ENCODE measurements at regions not wholly inside any gene's neighbourhood (a gene's known extent, or its start where the extent isn't known, plus 50 kb on each side); places are given as distances from the start of the nearest gene placed in this dataset.
"Not testable (repeated sequence)": the region's sequence is repeated elsewhere in the genome, so short reads cannot be mapped to it uniquely, and the experiment has no call there.

- Mint-ChIP-seq H3K4me3 (ENCODE audit: unreplicated experiment) (no peak overlapping the region), H3K27ac (ENCODE audit: unreplicated experiment) (no peak overlapping the region), H3K27me3 (ENCODE audit: unreplicated experiment) (peaks cover 7% of the 10 kb centered on the region), H3K9me3 (ENCODE audit: unreplicated experiment) (peaks cover 6% of the 10 kb centered on the region), H3K36me3 (ENCODE audit: unreplicated experiment) (no peaks in the 10 kb centered on the region), H3K4me1 (ENCODE audit: unreplicated experiment) (no peaks in the 10 kb centered on the region)
- no peak for TF ChIP-seq CTCF (IDR thresholded peaks at IDR 0.05)
- DNase-seq (ENCODE audit: extremely low spot score, unreplicated experiment) = no peak
Observed at GRCh38 chr6:85856235-85856634, 213.5 kb upstream of the SYNCRIP start.

GRCh38 chr6:85838351-85839119 is 195.8 kb upstream of the SYNCRIP start:
- H3K4me3 Mint-ChIP-seq (ENCODE audit: unreplicated experiment); DNase-seq (ENCODE audit: extremely low spot score, unreplicated experiment); H3K36me3 Mint-ChIP-seq (ENCODE audit: unreplicated experiment); H3K27ac Mint-ChIP-seq (ENCODE audit: unreplicated experiment); H3K4me1 Mint-ChIP-seq (ENCODE audit: unreplicated experiment); H3K27me3 Mint-ChIP-seq (ENCODE audit: unreplicated experiment): not testable (repeated sequence)
- peaks cover 16% of the 10 kb centered on the region for H3K9me3 Mint-ChIP-seq (ENCODE audit: unreplicated experiment)

GRCh38 chr6:85828973-85829372 is 186.3 kb upstream of the SYNCRIP start:
- Mint-ChIP-seq H3K4me3 (ENCODE audit: unreplicated experiment) (no peak overlapping the region), H3K27me3 (ENCODE audit: unreplicated experiment) (no peaks in the 10 kb centered on the region), H3K9me3 (ENCODE audit: unreplicated experiment) (peaks cover 38% of the 10 kb centered on the region), H3K4me1 (ENCODE audit: unreplicated experiment) (no peaks in the 10 kb centered on the region), H3K36me3 (ENCODE audit: unreplicated experiment) (peaks cover 3% of the 10 kb centered on the region), H3K27ac (ENCODE audit: unreplicated experiment) (no peak overlapping the region)
- TF ChIP-seq CTCF (IDR thresholded peaks at IDR 0.05) = no peak
- DNase-seq (ENCODE audit: extremely low spot score, unreplicated experiment) = no peak

- Mint-ChIP-seq H3K36me3 (ENCODE audit: unreplicated experiment) (peaks cover 3% of the 10 kb centered on the region), H3K27me3 (ENCODE audit: unreplicated experiment) (no peaks in the 10 kb centered on the region), H3K9me3 (ENCODE audit: unreplicated experiment) (peaks cover 37% of the 10 kb centered on the region), H3K4me3 (ENCODE audit: unreplicated experiment) (no peak overlapping the region), H3K27ac (ENCODE audit: unreplicated experiment) (no peak overlapping the region), H3K4me1 (ENCODE audit: unreplicated experiment) (no peaks in the 10 kb centered on the region)
- TF ChIP-seq CTCF (IDR thresholded peaks at IDR 0.05) = no peak
- no peak for DNase-seq (ENCODE audit: extremely low spot score, unreplicated experiment)
Observed at GRCh38 chr6:85826997-85827396, 184.3 kb upstream of the SYNCRIP start.

- DNase-seq (ENCODE audit: extremely low spot score, unreplicated experiment) = no peak
- no peak for TF ChIP-seq CTCF (IDR thresholded peaks at IDR 0.05)
- Mint-ChIP-seq H3K27me3 (ENCODE audit: unreplicated experiment) (no peaks in the 10 kb centered on the region), H3K4me3 (ENCODE audit: unreplicated experiment) (no peak overlapping the region), H3K4me1 (ENCODE audit: unreplicated experiment) (no peaks in the 10 kb centered on the region), H3K36me3 (ENCODE audit: unreplicated experiment) (peaks cover 3% of the 10 kb centered on the region), H3K27ac (ENCODE audit: unreplicated experiment) (no peak overlapping the region), H3K9me3 (ENCODE audit: unreplicated experiment) (peaks cover 32% of the 10 kb centered on the region)
Observed at GRCh38 chr6:85824329-85824728, 181.6 kb upstream of the SYNCRIP start.
